ENCODE measurements at regions not wholly inside any gene's neighbourhood (a gene's known extent, or its start where the extent isn't known, plus 50 kb on each side); places are given as distances from the start of the nearest gene placed in this dataset.
"Not testable (repeated sequence)": the region's sequence is repeated elsewhere in the genome, so short reads cannot be mapped to it uniquely, and the experiment has no call there.

GRCh38 chr7:33792041-33792440, 113.3 kb upstream of the BMPER start:
- no peak for DNase-seq (ENCODE audit: low read depth)
- H3K4me3 ChIP-seq (ENCODE audit: control insufficient read depth, low read depth, low read length): no peak overlapping the region
- TF ChIP-seq CTCF (conservative IDR thresholded peaks at IDR 0.05; ENCODE audit: control insufficient read depth, insufficient read depth, low read depth, low read length): no peak

DNA sequence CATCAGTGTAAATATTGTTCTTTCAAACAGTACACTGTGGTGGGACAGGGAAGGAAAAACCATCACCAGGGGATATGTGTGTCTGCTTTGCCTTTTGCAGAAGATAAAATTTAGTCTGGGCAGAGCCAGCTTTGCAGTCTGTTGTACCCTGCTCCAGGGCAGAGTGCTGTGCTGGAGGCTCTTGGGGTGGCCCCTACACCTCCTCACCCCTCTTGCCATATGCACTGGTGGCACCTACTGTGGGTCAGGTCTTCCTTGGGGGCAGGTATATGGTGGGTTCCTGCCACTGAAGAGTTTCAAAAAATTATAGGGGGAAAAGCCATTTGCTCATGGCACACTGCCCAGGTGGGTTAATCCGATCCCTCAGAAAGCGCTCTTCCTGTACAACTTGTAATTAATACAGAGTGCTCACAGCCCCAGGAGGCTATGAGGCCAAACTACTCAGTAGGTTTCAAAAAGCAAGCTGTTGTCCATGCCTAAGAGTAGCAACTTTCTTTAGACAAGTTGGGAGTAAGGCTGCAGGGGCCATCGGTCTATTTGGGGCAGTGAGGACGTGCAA, 112.7 kb upstream of the BMPER start:
- no peak overlapping the region for H3K4me3 ChIP-seq (ENCODE audit: control insufficient read depth, low read depth, low read length)
- no peak for TF ChIP-seq CTCF (conservative IDR thresholded peaks at IDR 0.05; ENCODE audit: control insufficient read depth, insufficient read depth, low read depth, low read length)
- DNase-seq (ENCODE audit: low read depth): no peak

- no peak for DNase-seq (ENCODE audit: low read depth)
- H3K4me3 ChIP-seq (ENCODE audit: control insufficient read depth, low read depth, low read length): no peak overlapping the region
- no peak for TF ChIP-seq CTCF (conservative IDR thresholded peaks at IDR 0.05; ENCODE audit: control insufficient read depth, insufficient read depth, low read depth, low read length)
Observed at GRCh38 chr7:33793616-33794015, 111.7 kb upstream of the BMPER start.

GRCh38 chr7:33794419-33794818, 110.9 kb upstream of the BMPER start:
- DNase-seq (ENCODE audit: low read depth): no peak
- TF ChIP-seq CTCF (conservative IDR thresholded peaks at IDR 0.05; ENCODE audit: control insufficient read depth, insufficient read depth, low read depth, low read length): no peak
- H3K4me3 ChIP-seq (ENCODE audit: control insufficient read depth, low read depth, low read length): no peak overlapping the region

- no peak overlapping the region for H3K4me3 ChIP-seq (ENCODE audit: control insufficient read depth, low read depth, low read length)
- no peak for TF ChIP-seq CTCF (conservative IDR thresholded peaks at IDR 0.05; ENCODE audit: control insufficient read depth, insufficient read depth, low read depth, low read length)
- DNase-seq (ENCODE audit: low read depth): no peak
Observed at GRCh38 chr7:33794959-33795358, 110.4 kb upstream of the BMPER start.

DNA sequence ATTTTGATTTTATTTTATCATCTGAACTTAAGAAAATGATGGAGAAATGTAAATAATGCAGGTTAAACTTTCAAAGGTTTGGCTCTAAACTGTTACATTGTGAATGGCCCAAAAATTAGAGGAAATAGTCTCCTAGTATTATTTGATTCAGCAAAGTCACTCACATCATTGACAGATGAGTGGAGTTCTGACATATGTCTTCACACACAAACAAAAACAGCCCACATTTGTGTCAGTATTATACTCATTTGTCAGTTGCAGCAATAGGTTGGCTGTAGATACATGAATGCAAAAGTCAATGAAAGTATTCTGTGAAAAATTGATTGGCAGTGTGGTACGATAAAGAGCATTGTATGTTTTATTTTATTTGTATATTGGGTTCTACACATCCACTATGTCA, 108.8 kb upstream of the BMPER start:
- no peak overlapping the region for H3K4me3 ChIP-seq (ENCODE audit: control insufficient read depth, low read depth, low read length)
- TF ChIP-seq CTCF (conservative IDR thresholded peaks at IDR 0.05; ENCODE audit: control insufficient read depth, insufficient read depth, low read depth, low read length): no peak
- DNase-seq (ENCODE audit: low read depth): no peak

DNA sequence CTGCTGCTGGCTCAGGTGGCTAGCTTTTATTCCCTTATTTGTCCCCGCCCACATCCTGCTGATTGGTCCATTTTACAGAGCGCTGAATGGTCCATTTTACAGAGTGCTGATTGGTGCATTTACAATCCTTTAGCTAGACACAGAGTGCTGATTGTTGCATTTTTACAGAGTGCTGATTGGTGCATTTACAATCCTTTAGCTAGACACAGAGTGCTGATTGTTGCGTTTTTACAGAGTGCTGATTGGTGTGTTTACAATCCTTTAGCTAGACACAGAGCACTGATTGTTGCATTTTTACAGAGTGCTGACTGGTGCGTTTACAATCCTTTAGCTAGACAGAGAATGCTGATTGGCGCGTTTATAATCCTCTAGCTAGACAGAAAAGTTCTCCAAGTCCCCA, 107.8 kb upstream of the BMPER start:
- DNase-seq (ENCODE audit: low read depth); H3K4me3 ChIP-seq (ENCODE audit: control insufficient read depth, low read depth, low read length): not testable (repeated sequence)
